MV-4-11 (cell line): ENCODE measurements at regions not wholly inside any gene's neighbourhood (a gene's known extent, or its start where the extent isn't known, plus 50 kb on each side); places are given as distances from the start of the nearest gene placed in this dataset.
A peak's percentile ranks its signal among the peaks of the same experiment; 100 is the strongest.

Experiments used
- DNase-seq: peaks from one replicate; lab custom pipeline; 2025; lab: John Stamatoyannopoulos, UW

GRCh38 chr16:17803625-17804410, 333.1 kb upstream of the XYLT1 start:
- no peak for DNase-seq

GRCh38 chr16:17802571-17802970, 331.8 kb upstream of the XYLT1 start:
- no peak for DNase-seq

- no peak for DNase-seq
Observed at GRCh38 chr16:17801068-17801467, 330.3 kb upstream of the XYLT1 start.

GRCh38 chr16:17798716-17799115, 328.0 kb upstream of the XYLT1 start:
- no peak for DNase-seq

GRCh38 chr16:17793354-17793753, 322.6 kb upstream of the XYLT1 start:
- DNase-seq = no peak

GRCh38 chr16:17784073-17784472, 313.3 kb upstream of the XYLT1 start:
- DNase-seq = peak; percentile 12

GRCh38 chr16:17780181-17780580, 309.4 kb upstream of the XYLT1 start:
- peak; percentile 14 for DNase-seq

- DNase-seq = peak; percentile 5
Observed at GRCh38 chr16:17777408-17777863, 306.7 kb upstream of the XYLT1 start.

GRCh38 chr16:17776888-17777287, 306.1 kb upstream of the XYLT1 start:
- no peak for DNase-seq

- no peak for DNase-seq
Observed at GRCh38 chr16:17776465-17776864, 305.7 kb upstream of the XYLT1 start.

GRCh38 chr16:17775061-17775460, 304.3 kb upstream of the XYLT1 start:
- no peak for DNase-seq

- no peak for DNase-seq
Observed at GRCh38 chr16:17773698-17774101, 302.9 kb upstream of the XYLT1 start.

- no peak for DNase-seq
Observed at GRCh38 chr16:17770104-17770503, 299.3 kb upstream of the XYLT1 start.

GRCh38 chr16:17769065-17769464, 298.3 kb upstream of the XYLT1 start:
- DNase-seq = no peak

- no peak for DNase-seq
Observed at GRCh38 chr16:17768257-17768656, 297.5 kb upstream of the XYLT1 start.

- DNase-seq = no peak
Observed at GRCh38 chr16:17766012-17766411, 295.3 kb upstream of the XYLT1 start.

- peak; percentile 8 for DNase-seq
Observed at GRCh38 chr16:17759451-17760390, 289.0 kb upstream of the XYLT1 start.

GRCh38 chr16:17757808-17758207, 287.0 kb upstream of the XYLT1 start:
- no peak for DNase-seq

- DNase-seq = no peak
Observed at GRCh38 chr16:17755158-17755557, 284.4 kb upstream of the XYLT1 start.

- DNase-seq = no peak
Observed at GRCh38 chr16:17753434-17753833, 282.7 kb upstream of the XYLT1 start.

- no peak for DNase-seq
Observed at GRCh38 chr16:17749706-17750105, 278.9 kb upstream of the XYLT1 start.

GRCh38 chr16:17748044-17748719, 277.4 kb upstream of the XYLT1 start:
- no peak for DNase-seq
